ENCODE measurements at regions not wholly inside any gene's neighbourhood (a gene's known extent, or its start where the extent isn't known, plus 50 kb on each side); places are given as distances from the start of the nearest gene placed in this dataset.
"Not testable (repeated sequence)": the region's sequence is repeated elsewhere in the genome, so short reads cannot be mapped to it uniquely, and the experiment has no call there.

- no peak overlapping the region for H3K27ac ChIP-seq (ENCODE audit: low read depth, low read length)
Measured at GRCh38 chr7:46930366-46930765, 651.5 kb downstream of the TNS3 start.

GRCh38 chr7:46929359-46929758 lies 652.6 kb downstream of the TNS3 start:
- Histone ChIP-seq H3K27ac (ENCODE audit: low read depth, low read length) (no peak overlapping the region), H3K9ac (ENCODE audit: low read length in 5 of 5) (no peak overlapping the region), H3K36me3 (ENCODE audit: control insufficient read depth in 5 of 5, insufficient read depth in 5 of 5, low read length in 5 of 5) (no peaks in the 10 kb centered on the region), H3K9me3 (ENCODE audit: control insufficient read depth in 5 of 5, low read length in 5 of 5) (no peaks in the 10 kb centered on the region), H3K4me1 (ENCODE audit: control insufficient read depth in 5 of 5, insufficient read depth in 5 of 5, low read length in 5 of 5) (peaks cover 0 to 20% (median 9%) of the 10 kb centered on the region in 5 donors), H3K27me3 (ENCODE audit: control insufficient read depth in 5 of 5, insufficient read depth in 4 of 5, low read length in 5 of 5) (no peaks in the 10 kb centered on the region), H3K4me3 (ENCODE audit: low read depth in 1 of 5, low read length in 5 of 5) (no peak overlapping the region)

More at GRCh38 chr7:46930366-46930765, 651.5 kb downstream of the TNS3 start:
- Histone ChIP-seq H3K36me3 (ENCODE audit: control insufficient read depth in 5 of 5, insufficient read depth in 5 of 5, low read length in 5 of 5) (no peaks in the 10 kb centered on the region), H3K9ac (ENCODE audit: low read length in 5 of 5) (no peak overlapping the region), H3K4me3 (ENCODE audit: low read depth in 1 of 5, low read length in 5 of 5) (no peak overlapping the region), H3K9me3 (ENCODE audit: control insufficient read depth in 5 of 5, low read length in 5 of 5) (no peaks in the 10 kb centered on the region), H3K27me3 (ENCODE audit: control insufficient read depth in 5 of 5, insufficient read depth in 4 of 5, low read length in 5 of 5) (no peaks in the 10 kb centered on the region), H3K4me1 (ENCODE audit: control insufficient read depth in 5 of 5, insufficient read depth in 5 of 5, low read length in 5 of 5) (peaks cover 0 to 21% (median 9%) of the 10 kb centered on the region in 5 donors)

DNA sequence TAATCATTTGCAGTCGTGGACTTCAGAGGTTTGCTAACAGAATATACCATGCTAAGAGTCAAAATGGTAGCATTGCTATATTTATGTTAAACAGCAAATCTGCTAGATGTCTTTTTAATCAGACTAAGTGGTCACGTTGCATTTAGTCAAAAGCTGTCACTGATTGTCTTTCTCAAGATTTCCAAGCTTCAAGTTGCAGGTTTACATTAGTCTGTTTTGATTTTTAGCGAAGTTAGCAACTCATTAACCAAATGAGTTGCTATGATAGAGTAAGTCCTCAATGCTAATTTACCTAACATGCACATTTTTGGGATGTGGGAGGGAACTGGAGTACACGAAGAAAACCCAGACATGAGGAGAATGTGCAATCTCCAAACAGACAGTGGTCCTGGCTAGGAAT lies 653.2 kb downstream of the TNS3 start:
- no peaks in the 10 kb centered on the region for H3K27me3 ChIP-seq (ENCODE audit: control insufficient read depth in 5 of 5, insufficient read depth in 4 of 5, low read length in 5 of 5)
- no peak overlapping the region for H3K9ac ChIP-seq (ENCODE audit: low read length in 5 of 5)
- H3K27ac ChIP-seq (ENCODE audit: low read depth, low read length): no peak overlapping the region
- no peaks in the 10 kb centered on the region for H3K9me3 ChIP-seq (ENCODE audit: control insufficient read depth in 5 of 5, low read length in 5 of 5)
- peaks cover 0 to 16% (median 9%) of the 10 kb centered on the region in 5 donors for H3K4me1 ChIP-seq (ENCODE audit: control insufficient read depth in 5 of 5, insufficient read depth in 5 of 5, low read length in 5 of 5)
- no peak overlapping the region for H3K4me3 ChIP-seq (ENCODE audit: low read depth in 1 of 5, low read length in 5 of 5)
- no peaks in the 10 kb centered on the region for H3K36me3 ChIP-seq (ENCODE audit: control insufficient read depth in 5 of 5, insufficient read depth in 5 of 5, low read length in 5 of 5)

GRCh38 chr7:46927131-46927810 lies 654.6 kb downstream of the TNS3 start:
- no peak overlapping the region for H3K4me3 ChIP-seq (ENCODE audit: low read depth in 1 of 5, low read length in 5 of 5)
- H3K9ac ChIP-seq (ENCODE audit: low read length in 5 of 5): no peak overlapping the region
- no peak overlapping the region for H3K27ac ChIP-seq (ENCODE audit: low read depth, low read length)
- H3K27me3 ChIP-seq (ENCODE audit: control insufficient read depth in 5 of 5, insufficient read depth in 4 of 5, low read length in 5 of 5): no peaks in the 10 kb centered on the region
- no peaks in the 10 kb centered on the region for H3K9me3 ChIP-seq (ENCODE audit: control insufficient read depth in 5 of 5, low read length in 5 of 5)
- H3K4me1 ChIP-seq (ENCODE audit: control insufficient read depth in 5 of 5, insufficient read depth in 5 of 5, low read length in 5 of 5): peaks cover 0 to 2% (median 0%) of the 10 kb centered on the region in 5 donors
- no peaks in the 10 kb centered on the region for H3K36me3 ChIP-seq (ENCODE audit: control insufficient read depth in 5 of 5, insufficient read depth in 5 of 5, low read length in 5 of 5)

- no peaks in the 10 kb centered on the region for H3K4me1 ChIP-seq (ENCODE audit: control insufficient read depth in 5 of 5, insufficient read depth in 5 of 5, low read length in 5 of 5)
- no peaks in the 10 kb centered on the region for H3K9me3 ChIP-seq (ENCODE audit: control insufficient read depth in 5 of 5, low read length in 5 of 5)
- H3K9ac ChIP-seq (ENCODE audit: low read length in 5 of 5): no peak overlapping the region
- H3K36me3 ChIP-seq (ENCODE audit: control insufficient read depth in 5 of 5, insufficient read depth in 5 of 5, low read length in 5 of 5): no peaks in the 10 kb centered on the region
- no peak overlapping the region for H3K27ac ChIP-seq (ENCODE audit: low read depth, low read length)
- no peak overlapping the region for H3K4me3 ChIP-seq (ENCODE audit: low read depth in 1 of 5, low read length in 5 of 5)
- H3K27me3 ChIP-seq (ENCODE audit: control insufficient read depth in 5 of 5, insufficient read depth in 4 of 5, low read length in 5 of 5): no peaks in the 10 kb centered on the region
Measured at GRCh38 chr7:46916581-46916980, 665.3 kb downstream of the TNS3 start.

- Histone ChIP-seq H3K4me3 (ENCODE audit: low read depth in 1 of 5, low read length in 5 of 5) (no peak overlapping the region), H3K27me3 (ENCODE audit: control insufficient read depth in 5 of 5, insufficient read depth in 4 of 5, low read length in 5 of 5) (no peaks in the 10 kb centered on the region), H3K4me1 (ENCODE audit: control insufficient read depth in 5 of 5, insufficient read depth in 5 of 5, low read length in 5 of 5) (peaks cover 0 to 11% (median 0%) of the 10 kb centered on the region in 5 donors), H3K9me3 (ENCODE audit: control insufficient read depth in 5 of 5, low read length in 5 of 5) (no peaks in the 10 kb centered on the region), H3K36me3 (ENCODE audit: control insufficient read depth in 5 of 5, insufficient read depth in 5 of 5, low read length in 5 of 5) (no peaks in the 10 kb centered on the region), H3K27ac (ENCODE audit: low read depth, low read length) (no peak overlapping the region), H3K9ac (ENCODE audit: low read length in 5 of 5) (no peak overlapping the region)
Measured at GRCh38 chr7:46912692-46913091, 669.2 kb downstream of the TNS3 start.

GRCh38 chr7:46909601-46910051 lies 672.3 kb downstream of the TNS3 start:
- no peak overlapping the region for H3K9ac ChIP-seq (ENCODE audit: low read length in 5 of 5)
- no peaks in the 10 kb centered on the region for H3K36me3 ChIP-seq (ENCODE audit: control insufficient read depth in 5 of 5, insufficient read depth in 5 of 5, low read length in 5 of 5)
- H3K9me3 ChIP-seq (ENCODE audit: control insufficient read depth in 5 of 5, low read length in 5 of 5): no peaks in the 10 kb centered on the region
- H3K4me1 ChIP-seq (ENCODE audit: control insufficient read depth in 5 of 5, insufficient read depth in 5 of 5, low read length in 5 of 5): peaks cover 0 to 11% (median 0%) of the 10 kb centered on the region in 5 donors
- H3K27me3 ChIP-seq (ENCODE audit: control insufficient read depth in 5 of 5, insufficient read depth in 4 of 5, low read length in 5 of 5): no peaks in the 10 kb centered on the region
- H3K4me3 ChIP-seq (ENCODE audit: low read depth in 1 of 5, low read length in 5 of 5): no peak overlapping the region
- no peak overlapping the region for H3K27ac ChIP-seq (ENCODE audit: low read depth, low read length)

- H3K27me3 ChIP-seq (ENCODE audit: control insufficient read depth in 5 of 5, insufficient read depth in 4 of 5, low read length in 5 of 5): no peaks in the 10 kb centered on the region
- no peak overlapping the region for H3K27ac ChIP-seq (ENCODE audit: low read depth, low read length)
- no peak overlapping the region for H3K9ac ChIP-seq (ENCODE audit: low read length in 5 of 5)
- H3K4me3 ChIP-seq (ENCODE audit: low read depth in 1 of 5, low read length in 5 of 5): no peak overlapping the region
- H3K36me3 ChIP-seq (ENCODE audit: control insufficient read depth in 5 of 5, insufficient read depth in 5 of 5, low read length in 5 of 5): no peaks in the 10 kb centered on the region
- H3K4me1 ChIP-seq (ENCODE audit: control insufficient read depth in 5 of 5, insufficient read depth in 5 of 5, low read length in 5 of 5): peaks cover 0 to 11% (median 0%) of the 10 kb centered on the region in 5 donors
- no peaks in the 10 kb centered on the region for H3K9me3 ChIP-seq (ENCODE audit: control insufficient read depth in 5 of 5, low read length in 5 of 5)
Measured at GRCh38 chr7:46908770-46909169, 673.1 kb downstream of the TNS3 start.

DNA sequence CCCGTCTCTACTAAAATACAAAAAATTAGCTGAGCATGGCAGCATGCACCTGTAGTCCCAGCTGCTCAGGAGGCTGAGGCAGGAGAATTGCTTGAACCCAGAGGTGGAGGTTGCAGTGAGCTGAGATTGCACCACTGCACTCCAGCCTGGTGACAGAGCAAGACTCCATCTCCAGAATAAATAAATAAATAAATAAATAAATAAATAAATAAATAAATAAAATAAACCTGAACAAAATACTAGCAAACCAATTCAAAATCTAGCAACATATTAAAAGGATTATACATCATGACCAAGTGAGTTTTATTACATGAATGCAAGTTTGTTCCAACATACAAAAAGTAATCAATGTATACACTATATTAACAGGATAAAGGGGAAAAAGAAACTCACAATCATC lies 677.4 kb downstream of the TNS3 start:
- H3K9me3 ChIP-seq (ENCODE audit: control insufficient read depth in 5 of 5, low read length in 5 of 5); H3K4me3 ChIP-seq (ENCODE audit: low read depth in 1 of 5, low read length in 5 of 5); H3K27ac ChIP-seq (ENCODE audit: low read depth, low read length); H3K9ac ChIP-seq (ENCODE audit: low read length in 5 of 5); H3K27me3 ChIP-seq (ENCODE audit: control insufficient read depth in 5 of 5, insufficient read depth in 4 of 5, low read length in 5 of 5); H3K36me3 ChIP-seq (ENCODE audit: control insufficient read depth in 5 of 5, insufficient read depth in 5 of 5, low read length in 5 of 5): not testable (repeated sequence)
- H3K4me1 ChIP-seq (ENCODE audit: control insufficient read depth in 5 of 5, insufficient read depth in 5 of 5, low read length in 5 of 5): peaks cover 0 to 11% (median 0%) of the 10 kb centered on the region in 5 donors

DNA sequence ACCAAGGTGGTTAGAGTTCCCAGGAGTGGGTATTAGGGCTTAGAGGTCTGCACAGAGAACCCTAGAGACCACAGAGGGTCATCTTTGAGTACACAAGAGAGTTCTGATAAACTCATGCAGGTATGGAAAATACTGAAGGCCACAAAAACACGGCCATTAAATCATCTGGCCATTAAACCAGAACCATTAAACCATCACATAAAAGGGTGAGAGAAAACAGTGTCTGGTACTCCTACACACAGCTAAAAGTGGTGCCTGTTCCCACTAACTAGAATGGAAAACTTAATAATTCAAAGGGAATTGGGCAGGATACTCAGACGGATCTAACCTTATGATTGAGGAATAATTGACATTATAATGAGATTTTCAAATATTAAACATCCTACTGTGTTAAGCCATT lies 679.4 kb downstream of the TNS3 start:
- no peaks in the 10 kb centered on the region for H3K27me3 ChIP-seq (ENCODE audit: control insufficient read depth in 5 of 5, insufficient read depth in 4 of 5, low read length in 5 of 5)
- H3K4me3 ChIP-seq (ENCODE audit: low read depth in 1 of 5, low read length in 5 of 5): no peak overlapping the region
- no peak overlapping the region for H3K27ac ChIP-seq (ENCODE audit: low read depth, low read length)
- no peak overlapping the region for H3K9ac ChIP-seq (ENCODE audit: low read length in 5 of 5)
- peaks cover 0 to 5% (median 0%) of the 10 kb centered on the region in 5 donors for H3K9me3 ChIP-seq (ENCODE audit: control insufficient read depth in 5 of 5, low read length in 5 of 5)
- peaks cover 0 to 2% (median 0%) of the 10 kb centered on the region in 5 donors for H3K4me1 ChIP-seq (ENCODE audit: control insufficient read depth in 5 of 5, insufficient read depth in 5 of 5, low read length in 5 of 5)
- no peaks in the 10 kb centered on the region for H3K36me3 ChIP-seq (ENCODE audit: control insufficient read depth in 5 of 5, insufficient read depth in 5 of 5, low read length in 5 of 5)
